HepG2 (cell line): ENCODE measurements at regions not wholly inside any gene's neighbourhood (a gene's known extent, or its start where the extent isn't known, plus 50 kb on each side); places are given as distances from the start of the nearest gene placed in this dataset.

Source experiments
- ATAC-seq: fragments of 200-7000 bp; cut with Tn5 transposase; 3 replicates; pipeline ENCODE4 v1.9.1; 2020; ENCODE audit warnings: mild to moderate bottlenecking, moderate library complexity
- BruUV-seq: library from RNA; stranded (reverse); fragments of 400-500 nt; replicated peaks from 2 replicates; lab custom pipeline; 2021; lab: Mats Ljungman, UMichigan
- CTCF ChIA-PET: fragments of 300-600 bp; formaldehyde crosslinking; extraction: SDS; loops from one replicate; lab custom pipeline; 2021; ENCODE audit warnings: low total read pairs, inconsistent platforms, low intra/inter-chr PET ratio; lab: Yijun Ruan, JAX
- POLR2A ChIA-PET: fragments of 350-600 bp; sonication (Branson Sonifier 250); formaldehyde crosslinking; loops from one replicate; lab custom pipeline; 2020; ENCODE audit warnings: antibody characterized with exemption, inconsistent platforms; lab: Yijun Ruan, JAX
- DNase-seq: peaks from one replicate; pipeline ENCODE4 v3.0.0-alpha.2; 2015; ENCODE audit warnings: low spot score
- FAIRE-seq: peaks from 3 replicates; lab custom pipeline; 2011; peaks lifted over from hg19 to GRCh38; lab: Jason Lieb, UNC
- H2AFZ ChIP-seq: one replicate; pipeline ENCODE4 v1.6.1; 2011; ENCODE audit warnings: low read length, inconsistent platforms
- H3K27ac ChIP-seq: fragments of 300-600 bp; 3 replicates; pipeline ENCODE4 v1.8.0; 2011; ENCODE audit warnings: mixed run types, mild to moderate bottlenecking, mixed read lengths, low read length, inconsistent platforms; ENCODE audit not compliant: insufficient read depth; ENCODE audit errors: extremely low read length
- H3K27me3 ChIP-seq, 2 experiments: fragments of 200-600 bp in 1 of 2; 2 replicates in 1 of 2; 3 replicates in 1 of 2; pipeline versions ENCODE4 v1.6.0 to v1.8.0; 2011; ENCODE audit warnings: low read length in 2 of 2, mild to moderate bottlenecking in 2 of 2, moderate library complexity in 2 of 2, inconsistent platforms in 1 of 2; ENCODE audit not compliant: insufficient read depth in 2 of 2, control insufficient read depth in 1 of 2
- H3K36me3 ChIP-seq, 2 experiments: fragments of 200-600 bp in 1 of 2; replicated peaks in 1 of 2; 2 replicates in 1 of 2; 3 replicates in 1 of 2; pipeline versions ENCODE4 v1.5.1 to v1.8.0; 2011; ENCODE audit warnings: low read length in 2 of 2, inconsistent platforms in 1 of 2; ENCODE audit not compliant: insufficient read depth in 2 of 2, control insufficient read depth in 1 of 2
- H3K4me1 ChIP-seq: 2 replicates; pipeline ENCODE4 v1.5.1; 2012; ENCODE audit warnings: low read length, inconsistent platforms; ENCODE audit not compliant: insufficient read depth
- H3K4me2 ChIP-seq: 2 replicates; pipeline ENCODE4 v1.6.0; 2011; ENCODE audit warnings: low read depth, low read length, inconsistent platforms
- H3K4me3 ChIP-seq, 3 experiments: fragments of 200-600 bp in 1 of 3; sonication (generic), shearing (Covaris generic) in 1 of 3; replicated peaks in 1 of 3; 2 replicates each; pipeline ENCODE4 v1.5.1; 2011 to 2016; ENCODE audit warnings: low read length in 3 of 3, inconsistent platforms in 2 of 3, low read depth in 2 of 3, mild to moderate bottlenecking in 2 of 3, control low read depth in 1 of 3, mixed read lengths in 1 of 3; ENCODE audit not compliant: insufficient read depth in 1 of 3
- H3K79me2 ChIP-seq: one replicate; pipeline ENCODE4 v1.6.1; 2011; ENCODE audit warnings: low read length, inconsistent platforms; ENCODE audit not compliant: insufficient read depth
- H3K9ac ChIP-seq: 2 replicates; pipeline ENCODE4 v1.6.0; 2011; ENCODE audit warnings: mild to moderate bottlenecking, low read depth, low read length, inconsistent platforms; ENCODE audit not compliant: insufficient read depth
- H3K9me3 ChIP-seq: 2 replicates; pipeline ENCODE4 v1.5.1; 2012; ENCODE audit warnings: mild to moderate bottlenecking, low read length
- H4K20me1 ChIP-seq: 2 replicates; pipeline ENCODE4 v1.6.0; 2011; ENCODE audit warnings: inconsistent platforms, mild to moderate bottlenecking, low read length, moderate library complexity; ENCODE audit not compliant: insufficient read depth
- CBX5 ChIP-seq: sonication (generic); formaldehyde crosslinking; IDR thresholded peaks from 2 replicates; pipeline ENCODE4 v1.4.0; 2020; ENCODE audit warnings: missing genetic modification reagents, borderline replicate concordance
- FOXM1 ChIP-seq: sonication (generic); formaldehyde crosslinking; IDR thresholded peaks from 2 replicates; pipeline ENCODE4 v1.5.0; 2020; ENCODE audit warnings: missing genetic modification reagents
- SMARCE1 ChIP-seq: fragments of 450-650 bp; IDR thresholded peaks from 2 replicates; pipeline ENCODE4 v1.6.1; 2017; ENCODE audit warnings: borderline replicate concordance
- ZBTB20 ChIP-seq: sonication (generic); formaldehyde crosslinking; IDR thresholded peaks from 2 replicates; pipeline ENCODE4 v1.8.1; 2023; ENCODE audit warnings: missing genetic modification reagents, low read depth, mild to moderate bottlenecking, borderline replicate concordance
- ZSCAN20 ChIP-seq: sonication (generic); formaldehyde crosslinking; IDR thresholded peaks from 2 replicates; pipeline ENCODE4 v1.4.0; 2020; ENCODE audit warnings: missing genetic modification reagents, mild to moderate bottlenecking, borderline replicate concordance
- WGBS: methylation state at CpG from one replicate; pipeline ENCODE4 v1.1.6; 2017; ENCODE audit warnings: low lambda C conversion rate; 5-methylcytosine and 5-hydroxymethylcytosine counted together
- in situ Hi-C: cut with HindIII; loops from 2 replicates; pipeline ENCODE4 v1.10.0; 2017; ENCODE audit warnings: low pct_unique_long_range_greater_than_20kb; ENCODE audit not compliant: extremely low pct_ligation_motif_present
- intact Hi-C: fragments of 100-400 bp; cut with micrococcal nuclease; formaldehyde crosslinking; loops from one replicate; pipeline ENCODE4 v1.10.0; 2022; ENCODE audit not compliant: unreplicated experiment
- TF ChIP-seq, protein P1 (sequence below): sonication (generic); formaldehyde crosslinking; IDR thresholded peaks from one replicate; pipeline ENCODE4 v1.5.1; 2020; ENCODE audit warnings: mild to moderate bottlenecking, missing genetic modification reagents; ENCODE audit errors: not compliant biosample characterization
- TF ChIP-seq, protein P2 (sequence below): sonication (generic); formaldehyde crosslinking; IDR thresholded peaks from 2 replicates; pipeline ENCODE4 v1.9.0; 2021; ENCODE audit warnings: mild to moderate bottlenecking, missing genetic modification reagents
- TF ChIP-seq, protein P3 (sequence below): sonication (generic); formaldehyde crosslinking; IDR thresholded peaks from 2 replicates; pipeline ENCODE4 v1.8.0; 2022; ENCODE audit warnings: missing genetic modification reagents, mild to moderate bottlenecking, moderate library complexity, borderline replicate concordance

DNA sequence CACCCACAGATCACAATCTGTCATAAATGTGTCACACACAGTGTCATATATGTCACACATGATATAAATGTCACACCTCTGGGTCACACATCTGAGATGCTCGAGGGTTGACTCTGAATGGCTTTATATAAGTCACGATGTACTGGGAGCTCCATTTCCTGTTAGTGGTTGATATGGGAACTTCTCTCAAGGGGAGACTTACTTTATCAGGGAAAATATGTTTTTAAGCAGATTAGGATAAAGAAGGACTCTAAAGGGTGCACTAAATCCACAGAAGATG lies 83.9 kb upstream of the MEF2A start:
- POLR2A ChIA-PET, result no interaction called here
- H4K20me1 ChIP-seq, result no peaks in the 10 kb centered on the region
- H2AFZ ChIP-seq, result no peak overlapping the region
- DNase-seq, result no peak
- no peaks in the 10 kb centered on the region for H3K79me2 ChIP-seq
- H3K9ac ChIP-seq, result no peak overlapping the region
- no TSS peak for BruUV-seq
- ATAC-seq, result no peak
- H3K4me2 ChIP-seq, result no peak overlapping the region
- H3K4me3 ChIP-seq, result no peak overlapping the region
- intact Hi-C loops, result no loop called here
- FAIRE-seq, result no peak
- peaks cover 30% of the 10 kb centered on the region for H3K4me1 ChIP-seq
- no peaks in the 10 kb centered on the region for H3K36me3 ChIP-seq
- TF ChIP-seq, protein P1, sequence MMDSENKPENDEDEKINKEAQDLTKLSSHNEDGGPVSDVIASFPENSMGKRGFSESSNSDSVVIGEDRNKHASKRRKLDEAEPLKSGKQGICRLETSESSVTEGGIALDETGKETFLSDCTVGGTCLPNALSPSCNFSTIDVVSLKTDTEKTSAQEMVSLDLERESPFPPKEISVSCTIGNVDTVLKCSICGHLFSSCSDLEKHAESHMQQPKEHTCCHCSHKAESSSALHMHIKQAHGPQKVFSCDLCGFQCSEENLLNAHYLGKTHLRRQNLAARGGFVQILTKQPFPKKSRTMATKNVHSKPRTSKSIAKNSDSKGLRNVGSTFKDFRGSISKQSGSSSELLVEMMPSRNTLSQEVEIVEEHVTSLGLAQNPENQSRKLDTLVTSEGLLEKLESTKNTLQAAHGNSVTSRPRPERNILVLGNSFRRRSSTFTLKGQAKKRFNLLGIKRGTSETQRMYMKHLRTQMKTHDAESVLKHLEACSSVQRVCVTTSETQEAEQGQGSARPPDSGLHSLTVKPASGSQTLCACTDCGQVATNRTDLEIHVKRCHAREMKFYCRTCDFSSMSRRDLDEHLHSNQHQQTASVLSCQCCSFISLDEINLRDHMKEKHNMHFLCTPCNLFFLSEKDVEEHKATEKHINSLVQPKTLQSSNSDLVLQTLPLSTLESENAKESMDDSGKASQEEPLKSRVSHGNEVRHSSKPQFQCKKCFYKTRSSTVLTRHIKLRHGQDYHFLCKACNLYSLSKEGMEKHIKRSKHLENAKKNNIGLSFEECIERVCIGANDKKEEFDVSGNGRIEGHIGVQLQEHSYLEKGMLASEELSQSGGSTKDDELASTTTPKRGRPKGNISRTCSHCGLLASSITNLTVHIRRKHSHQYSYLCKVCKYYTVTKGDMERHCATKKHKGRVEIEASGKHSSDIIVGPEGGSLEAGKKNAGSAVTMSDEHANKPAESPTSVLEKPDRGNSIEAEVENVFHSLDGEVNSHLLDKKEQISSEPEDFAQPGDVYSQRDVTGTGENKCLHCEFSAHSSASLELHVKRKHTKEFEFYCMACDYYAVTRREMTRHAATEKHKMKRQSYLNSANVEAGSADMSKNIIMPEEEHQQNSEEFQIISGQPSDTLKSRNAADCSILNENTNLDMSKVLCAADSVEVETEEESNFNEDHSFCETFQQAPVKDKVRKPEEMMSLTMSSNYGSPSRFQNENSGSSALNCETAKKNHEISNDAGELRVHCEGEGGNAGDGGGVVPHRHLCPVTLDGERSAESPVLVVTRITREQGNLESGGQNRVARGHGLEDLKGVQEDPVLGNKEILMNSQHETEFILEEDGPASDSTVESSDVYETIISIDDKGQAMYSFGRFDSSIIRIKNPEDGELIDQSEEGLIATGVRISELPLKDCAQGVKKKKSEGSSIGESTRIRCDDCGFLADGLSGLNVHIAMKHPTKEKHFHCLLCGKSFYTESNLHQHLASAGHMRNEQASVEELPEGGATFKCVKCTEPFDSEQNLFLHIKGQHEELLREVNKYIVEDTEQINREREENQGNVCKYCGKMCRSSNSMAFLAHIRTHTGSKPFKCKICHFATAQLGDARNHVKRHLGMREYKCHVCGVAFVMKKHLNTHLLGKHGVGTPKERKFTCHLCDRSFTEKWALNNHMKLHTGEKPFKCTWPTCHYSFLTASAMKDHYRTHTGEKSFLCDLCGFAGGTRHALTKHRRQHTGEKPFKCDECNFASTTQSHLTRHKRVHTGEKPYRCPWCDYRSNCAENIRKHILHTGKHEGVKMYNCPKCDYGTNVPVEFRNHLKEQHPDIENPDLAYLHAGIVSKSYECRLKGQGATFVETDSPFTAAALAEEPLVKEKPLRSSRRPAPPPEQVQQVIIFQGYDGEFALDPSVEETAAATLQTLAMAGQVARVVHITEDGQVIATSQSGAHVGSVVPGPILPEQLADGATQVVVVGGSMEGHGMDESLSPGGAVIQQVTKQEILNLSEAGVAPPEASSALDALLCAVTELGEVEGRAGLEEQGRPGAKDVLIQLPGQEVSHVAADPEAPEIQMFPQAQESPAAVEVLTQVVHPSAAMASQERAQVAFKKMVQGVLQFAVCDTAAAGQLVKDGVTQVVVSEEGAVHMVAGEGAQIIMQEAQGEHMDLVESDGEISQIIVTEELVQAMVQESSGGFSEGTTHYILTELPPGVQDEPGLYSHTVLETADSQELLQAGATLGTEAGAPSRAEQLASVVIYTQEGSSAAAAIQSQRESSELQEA (CRISPR knock-in tag), result no peak
- no peak for TF ChIP-seq CBX5 (CRISPR knock-in tag)
- TF ChIP-seq, protein P2, sequence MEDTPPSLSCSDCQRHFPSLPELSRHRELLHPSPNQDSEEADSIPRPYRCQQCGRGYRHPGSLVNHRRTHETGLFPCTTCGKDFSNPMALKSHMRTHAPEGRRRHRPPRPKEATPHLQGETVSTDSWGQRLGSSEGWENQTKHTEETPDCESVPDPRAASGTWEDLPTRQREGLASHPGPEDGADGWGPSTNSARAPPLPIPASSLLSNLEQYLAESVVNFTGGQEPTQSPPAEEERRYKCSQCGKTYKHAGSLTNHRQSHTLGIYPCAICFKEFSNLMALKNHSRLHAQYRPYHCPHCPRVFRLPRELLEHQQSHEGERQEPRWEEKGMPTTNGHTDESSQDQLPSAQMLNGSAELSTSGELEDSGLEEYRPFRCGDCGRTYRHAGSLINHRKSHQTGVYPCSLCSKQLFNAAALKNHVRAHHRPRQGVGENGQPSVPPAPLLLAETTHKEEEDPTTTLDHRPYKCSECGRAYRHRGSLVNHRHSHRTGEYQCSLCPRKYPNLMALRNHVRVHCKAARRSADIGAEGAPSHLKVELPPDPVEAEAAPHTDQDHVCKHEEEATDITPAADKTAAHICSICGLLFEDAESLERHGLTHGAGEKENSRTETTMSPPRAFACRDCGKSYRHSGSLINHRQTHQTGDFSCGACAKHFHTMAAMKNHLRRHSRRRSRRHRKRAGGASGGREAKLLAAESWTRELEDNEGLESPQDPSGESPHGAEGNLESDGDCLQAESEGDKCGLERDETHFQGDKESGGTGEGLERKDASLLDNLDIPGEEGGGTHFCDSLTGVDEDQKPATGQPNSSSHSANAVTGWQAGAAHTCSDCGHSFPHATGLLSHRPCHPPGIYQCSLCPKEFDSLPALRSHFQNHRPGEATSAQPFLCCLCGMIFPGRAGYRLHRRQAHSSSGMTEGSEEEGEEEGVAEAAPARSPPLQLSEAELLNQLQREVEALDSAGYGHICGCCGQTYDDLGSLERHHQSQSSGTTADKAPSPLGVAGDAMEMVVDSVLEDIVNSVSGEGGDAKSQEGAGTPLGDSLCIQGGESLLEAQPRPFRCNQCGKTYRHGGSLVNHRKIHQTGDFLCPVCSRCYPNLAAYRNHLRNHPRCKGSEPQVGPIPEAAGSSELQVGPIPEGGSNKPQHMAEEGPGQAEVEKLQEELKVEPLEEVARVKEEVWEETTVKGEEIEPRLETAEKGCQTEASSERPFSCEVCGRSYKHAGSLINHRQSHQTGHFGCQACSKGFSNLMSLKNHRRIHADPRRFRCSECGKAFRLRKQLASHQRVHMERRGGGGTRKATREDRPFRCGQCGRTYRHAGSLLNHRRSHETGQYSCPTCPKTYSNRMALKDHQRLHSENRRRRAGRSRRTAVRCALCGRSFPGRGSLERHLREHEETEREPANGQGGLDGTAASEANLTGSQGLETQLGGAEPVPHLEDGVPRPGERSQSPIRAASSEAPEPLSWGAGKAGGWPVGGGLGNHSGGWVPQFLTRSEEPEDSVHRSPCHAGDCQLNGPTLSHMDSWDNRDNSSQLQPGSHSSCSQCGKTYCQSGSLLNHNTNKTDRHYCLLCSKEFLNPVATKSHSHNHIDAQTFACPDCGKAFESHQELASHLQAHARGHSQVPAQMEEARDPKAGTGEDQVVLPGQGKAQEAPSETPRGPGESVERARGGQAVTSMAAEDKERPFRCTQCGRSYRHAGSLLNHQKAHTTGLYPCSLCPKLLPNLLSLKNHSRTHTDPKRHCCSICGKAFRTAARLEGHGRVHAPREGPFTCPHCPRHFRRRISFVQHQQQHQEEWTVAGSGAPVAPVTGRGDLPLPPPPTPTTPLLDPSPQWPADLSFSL (CRISPR knock-in tag), result no peak
- TF ChIP-seq FOXM1 (CRISPR knock-in tag), result no peak
- no peak for TF ChIP-seq SMARCE1
- no peak for TF ChIP-seq ZSCAN20 (CRISPR knock-in tag)
- TF ChIP-seq, protein P3, sequence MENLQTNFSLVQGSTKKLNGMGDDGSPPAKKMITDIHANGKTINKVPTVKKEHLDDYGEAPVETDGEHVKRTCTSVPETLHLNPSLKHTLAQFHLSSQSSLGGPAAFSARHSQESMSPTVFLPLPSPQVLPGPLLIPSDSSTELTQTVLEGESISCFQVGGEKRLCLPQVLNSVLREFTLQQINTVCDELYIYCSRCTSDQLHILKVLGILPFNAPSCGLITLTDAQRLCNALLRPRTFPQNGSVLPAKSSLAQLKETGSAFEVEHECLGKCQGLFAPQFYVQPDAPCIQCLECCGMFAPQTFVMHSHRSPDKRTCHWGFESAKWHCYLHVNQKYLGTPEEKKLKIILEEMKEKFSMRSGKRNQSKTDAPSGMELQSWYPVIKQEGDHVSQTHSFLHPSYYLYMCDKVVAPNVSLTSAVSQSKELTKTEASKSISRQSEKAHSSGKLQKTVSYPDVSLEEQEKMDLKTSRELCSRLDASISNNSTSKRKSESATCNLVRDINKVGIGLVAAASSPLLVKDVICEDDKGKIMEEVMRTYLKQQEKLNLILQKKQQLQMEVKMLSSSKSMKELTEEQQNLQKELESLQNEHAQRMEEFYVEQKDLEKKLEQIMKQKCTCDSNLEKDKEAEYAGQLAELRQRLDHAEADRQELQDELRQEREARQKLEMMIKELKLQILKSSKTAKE (CRISPR knock-in tag), result no peak
- TF ChIP-seq ZBTB20, result no peak
- TF ChIP-seq, all 625 proteins: peak for 0
- CTCF ChIA-PET, result no interaction called here
- no peak overlapping the region for H3K27ac ChIP-seq
- no peaks in the 10 kb centered on the region for H3K9me3 ChIP-seq
- WGBS, result 12% methylated on average over 2 of the region's 2 CpGs
- in situ Hi-C loops, result no loop called here
- H3K27me3 ChIP-seq, result peaks cover 0 to 8% of the 10 kb centered on the region in 2 experiments; a peak in 2 of 5 replicates
